GM19372 (cell line): ENCODE measurements at regions not wholly inside any gene's neighbourhood (a gene's known extent, or its start where the extent isn't known, plus 50 kb on each side); places are given as distances from the start of the nearest gene placed in this dataset.
"Not testable (repeated sequence)": the region's sequence is repeated elsewhere in the genome, so short reads cannot be mapped to it uniquely, and the experiment has no call there.

Source experiments
- ATAC-seq: cut with Tn5 transposase; IDR thresholded peaks from one replicate; pipeline ENCODE4 v1.9.1; 2021; ENCODE audit warnings: mild to moderate bottlenecking, low read depth, moderate library complexity; ENCODE audit not compliant: unreplicated experiment

- peak; percentile 68 for ATAC-seq
Observed at GRCh38 chr4:162770761-162771490, 395.8 kb downstream of the NAF1 start.

- ATAC-seq = no peak
Observed at GRCh38 chr4:162767083-162767482, 399.6 kb downstream of the NAF1 start.

GRCh38 chr4:162761965-162762364 lies 404.7 kb downstream of the NAF1 start:
- no peak for ATAC-seq

- not testable (repeated sequence) for ATAC-seq
Observed at GRCh38 chr4:162740228-162740627, 426.5 kb downstream of the NAF1 start.

GRCh38 chr4:162739596-162739995 lies 427.1 kb downstream of the NAF1 start:
- ATAC-seq = not testable (repeated sequence)

- ATAC-seq = no peak
Observed at GRCh38 chr4:162732876-162733275, 433.8 kb downstream of the NAF1 start.

- ATAC-seq = no peak
Observed at GRCh38 chr4:162727766-162728165, 438.9 kb downstream of the NAF1 start.

GRCh38 chr4:162727232-162727631 lies 439.5 kb downstream of the NAF1 start:
- ATAC-seq = no peak

GRCh38 chr4:162715401-162715800 lies 451.3 kb downstream of the NAF1 start:
- no peak for ATAC-seq

GRCh38 chr4:162707962-162708361 lies 458.7 kb downstream of the NAF1 start:
- no peak for ATAC-seq

- ATAC-seq = no peak
Observed at GRCh38 chr4:162706632-162707031, 460.1 kb downstream of the NAF1 start.

- no peak for ATAC-seq
Observed at GRCh38 chr4:162706051-162706450, 460.6 kb downstream of the NAF1 start.

- no peak for ATAC-seq
Observed at GRCh38 chr4:162705130-162705803, 461.4 kb downstream of the NAF1 start.

- no peak for ATAC-seq
Observed at GRCh38 chr4:162700815-162701361, 465.8 kb downstream of the NAF1 start.

- no peak for ATAC-seq
Observed at GRCh38 chr4:162700358-162700757, 466.3 kb downstream of the NAF1 start.

GRCh38 chr4:162699629-162700028 lies 467.1 kb downstream of the NAF1 start:
- ATAC-seq = no peak

GRCh38 chr4:162685410-162685809 lies 481.3 kb downstream of the NAF1 start:
- no peak for ATAC-seq

GRCh38 chr4:162684998-162685397 lies 481.7 kb downstream of the NAF1 start:
- ATAC-seq = no peak

- ATAC-seq = no peak
Observed at GRCh38 chr4:162684371-162684700, 482.4 kb downstream of the NAF1 start.

GRCh38 chr4:162683659-162684370 lies 482.9 kb downstream of the NAF1 start:
- peak; percentile 56 for ATAC-seq

- no peak for ATAC-seq
Observed at GRCh38 chr4:162682651-162683050, 484.0 kb downstream of the NAF1 start.
